ENCODE measurements at regions not wholly inside any gene's neighbourhood (a gene's known extent, or its start where the extent isn't known, plus 50 kb on each side); places are given as distances from the start of the nearest gene placed in this dataset.

- TF ChIP-seq CTCF (conservative IDR thresholded peaks at IDR 0.05) = no peak
- TF ChIP-seq ZFX (IDR thresholded peaks at IDR 0.05) = no peak
These were observed 52.6 kb downstream of the CNTN3 start for GRCh38 chr3:74561881-74562280.

All from C4-2B (cell line).